Astrocyte of the spinal cord (primary cell): ENCODE measurements at regions not wholly inside any gene's neighbourhood (a gene's known extent, or its start where the extent isn't known, plus 50 kb on each side); places are given as distances from the start of the nearest gene placed in this dataset.

Source experiments
- DNase-seq: peaks from one replicate; pipeline ENCODE4 v3.0.0; 2011; ENCODE audit warnings: low read depth, low spot score
- H3K4me3 ChIP-seq: 2 replicates; pipeline ENCODE4 v1.5.1; 2011; ENCODE audit warnings: low read depth, mild to moderate bottlenecking, low read length, moderate library complexity
- in situ Hi-C: cut with HindIII; loops from 2 replicates; pipeline ENCODE4 v1.10.0; 2017; ENCODE audit warnings: low sequenced_read_pairs
- TF ChIP-seq, protein P1 (sequence below): IDR thresholded peaks from 2 replicates; pipeline ENCODE4 v1.5.1; 2012; ENCODE audit warnings: low read depth, mild to moderate bottlenecking, low read length, inconsistent platforms

GRCh38 chr1:209429611-209430010, 153.9 kb upstream of the CAMK1G start:
- no peak overlapping the region for H3K4me3 ChIP-seq
- in situ Hi-C loops = no loop called here
- TF ChIP-seq, protein P1, sequence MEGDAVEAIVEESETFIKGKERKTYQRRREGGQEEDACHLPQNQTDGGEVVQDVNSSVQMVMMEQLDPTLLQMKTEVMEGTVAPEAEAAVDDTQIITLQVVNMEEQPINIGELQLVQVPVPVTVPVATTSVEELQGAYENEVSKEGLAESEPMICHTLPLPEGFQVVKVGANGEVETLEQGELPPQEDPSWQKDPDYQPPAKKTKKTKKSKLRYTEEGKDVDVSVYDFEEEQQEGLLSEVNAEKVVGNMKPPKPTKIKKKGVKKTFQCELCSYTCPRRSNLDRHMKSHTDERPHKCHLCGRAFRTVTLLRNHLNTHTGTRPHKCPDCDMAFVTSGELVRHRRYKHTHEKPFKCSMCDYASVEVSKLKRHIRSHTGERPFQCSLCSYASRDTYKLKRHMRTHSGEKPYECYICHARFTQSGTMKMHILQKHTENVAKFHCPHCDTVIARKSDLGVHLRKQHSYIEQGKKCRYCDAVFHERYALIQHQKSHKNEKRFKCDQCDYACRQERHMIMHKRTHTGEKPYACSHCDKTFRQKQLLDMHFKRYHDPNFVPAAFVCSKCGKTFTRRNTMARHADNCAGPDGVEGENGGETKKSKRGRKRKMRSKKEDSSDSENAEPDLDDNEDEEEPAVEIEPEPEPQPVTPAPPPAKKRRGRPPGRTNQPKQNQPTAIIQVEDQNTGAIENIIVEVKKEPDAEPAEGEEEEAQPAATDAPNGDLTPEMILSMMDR = no peak
- DNase-seq = no peak

- no peak overlapping the region for H3K4me3 ChIP-seq
- in situ Hi-C loops = no loop called here
- DNase-seq = no peak
Measured at GRCh38 chr1:209430107-209430506, 153.4 kb upstream of the CAMK1G start.

GRCh38 chr1:209430821-209431259, 152.7 kb upstream of the CAMK1G start:
- no peak for DNase-seq
- in situ Hi-C loops = no loop called here
- TF ChIP-seq, protein P1 = no peak
- no peak overlapping the region for H3K4me3 ChIP-seq

More at GRCh38 chr1:209430107-209430506, 153.4 kb upstream of the CAMK1G start:
- TF ChIP-seq, protein P1 = no peak

DNA sequence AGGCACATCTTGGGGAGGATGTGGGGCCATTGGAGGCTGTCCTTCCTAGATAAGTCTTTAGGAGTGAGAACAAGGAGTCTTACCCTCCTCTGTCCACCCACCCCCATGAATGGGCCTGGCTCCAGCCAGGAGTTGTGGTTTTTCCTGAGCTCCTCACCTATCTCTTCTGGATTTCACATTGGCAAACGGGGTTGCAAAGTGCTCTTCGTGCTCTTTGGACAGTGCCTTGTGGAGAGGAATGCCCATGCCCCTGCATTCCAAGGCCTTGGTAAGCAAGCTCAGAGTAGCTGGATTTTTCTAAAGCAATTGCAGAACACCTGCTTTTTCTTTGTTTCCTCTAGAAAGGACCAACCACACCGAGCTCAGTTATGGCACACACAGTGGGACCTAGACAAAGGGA, 152.1 kb upstream of the CAMK1G start:
- H3K4me3 ChIP-seq = no peak overlapping the region
- TF ChIP-seq, protein P1 = no peak
- DNase-seq = no peak
- in situ Hi-C loops = no loop called here

- DNase-seq = no peak
- TF ChIP-seq, protein P1 = no peak
- in situ Hi-C loops = no loop called here
- H3K4me3 ChIP-seq = no peak overlapping the region
Measured at GRCh38 chr1:209431813-209432442, 151.6 kb upstream of the CAMK1G start.

- no peak for DNase-seq
- H3K4me3 ChIP-seq = no peak overlapping the region
- in situ Hi-C loops = no loop called here
- TF ChIP-seq, protein P1 = no peak
Measured at GRCh38 chr1:209432443-209432825, 151.1 kb upstream of the CAMK1G start.

GRCh38 chr1:209433649-209434031, 149.9 kb upstream of the CAMK1G start:
- in situ Hi-C loops = no loop called here
- DNase-seq = no peak
- TF ChIP-seq, protein P1 = no peak

More at GRCh38 chr1:209433649-209434031, 149.9 kb upstream of the CAMK1G start:
- H3K4me3 ChIP-seq = no peak overlapping the region
